Right lobe of liver (tissue), 4 donors: ENCODE measurements at regions not wholly inside any gene's neighbourhood (a gene's known extent, or its start where the extent isn't known, plus 50 kb on each side); places are given as distances from the start of the nearest gene placed in this dataset.

Experiments used
- CTCF ChIP-seq, 4 donors: fragments of 200-600 bp in 3 of 4; fragments of 450-650 bp in 1 of 4; IDR thresholded peaks; one replicate each; pipeline versions ENCODE4 v1.5.1 to v1.8.0; 2016 to 2022; ENCODE audit warnings: antibody characterized with exemption in 4 of 4, mild to moderate bottlenecking in 2 of 4
- POLR2A ChIP-seq: fragments of 450-650 bp; IDR thresholded peaks from one replicate; pipeline ENCODE4 v1.6.1; 2017; ENCODE audit warnings: antibody characterized with exemption, mild to moderate bottlenecking
- donor health status: DM: no; HTN: no; CAD: no.
- donor health status: DM: no; HTN: no; CAD: no.
- donor health status: DM: no; HTN: yes; CAD: no.

GRCh38 chr1:105005594-105006195 lies 1256.0 kb downstream of the AMY1C start:
- TF ChIP-seq CTCF (IDR thresholded peaks at IDR 0.05) (no peak), POLR2A (no peak)
